K562 (cell line): ENCODE measurements at regions not wholly inside any gene's neighbourhood (a gene's known extent, or its start where the extent isn't known, plus 50 kb on each side); places are given as distances from the start of the nearest gene placed in this dataset.

Experiments
- CTCF ChIP-seq, 3 experiments: IDR thresholded peaks in 2 of 3; conservative IDR thresholded peaks in 1 of 3; 2 replicates each; pipeline ENCODE4 v1.5.1; 2011 to 2012; ENCODE audit warnings: low read length in 3 of 3, mild to moderate bottlenecking in 3 of 3, control low read depth in 2 of 3, improper control_type of control experiment in 1 of 3, inconsistent platforms in 1 of 3, low read depth in 1 of 3, mixed read lengths in 1 of 3, moderate library complexity in 1 of 3; ENCODE audit not compliant: insufficient read depth in 2 of 3
- FIP1L1 ChIP-seq: fragments of 200-400 bp; formaldehyde crosslinking; IDR thresholded peaks from 2 replicates; pipeline ENCODE4 v1.6.1; 2018; ENCODE audit warnings: mild to moderate bottlenecking, low read depth, low read length; ENCODE audit not compliant: poor library complexity, severe bottlenecking
- NCOR1 ChIP-seq: fragments of 450-650 bp; IDR thresholded peaks from 2 replicates; pipeline ENCODE4 v1.6.1; 2016; ENCODE audit warnings: mild to moderate bottlenecking, moderate library complexity
- TAF1 ChIP-seq: IDR thresholded peaks from 2 replicates; pipeline ENCODE4 v1.6.1; 2011; ENCODE audit warnings: mild to moderate bottlenecking, low read length, moderate library complexity; ENCODE audit not compliant: insufficient read depth, control insufficient read depth, severe bottlenecking; ENCODE audit errors: extremely low read depth

GRCh38 chr7:49261928-49262327 lies 337.6 kb downstream of the CDC14C start:
- TF ChIP-seq CTCF (IDR thresholded peaks at IDR 0.05 in 2 of 3, conservative IDR thresholded peaks at IDR 0.05 in 1 of 3; ENCODE audit: insufficient read depth in 2 of 3, low read depth in 1 of 3, low read length in 3 of 3) (no peak), NCOR1 (no peak), TAF1 (no peak), FIP1L1 (no peak)
